GM12875 (cell line): ENCODE measurements at regions not wholly inside any gene's neighbourhood (a gene's known extent, or its start where the extent isn't known, plus 50 kb on each side); places are given as distances from the start of the nearest gene placed in this dataset.

Source experiments
- H3K4me3 ChIP-seq: one replicate; pipeline ENCODE4 v1.5.1; 2011; ENCODE audit warnings: low read depth, low read length, control low read depth
- CTCF ChIP-seq: IDR thresholded peaks from 2 replicates; pipeline ENCODE4 v1.5.1; 2011; ENCODE audit warnings: low read depth, mild to moderate bottlenecking, control low read depth, inconsistent platforms, low read length, moderate library complexity, borderline replicate concordance; ENCODE audit not compliant: insufficient read depth

DNA sequence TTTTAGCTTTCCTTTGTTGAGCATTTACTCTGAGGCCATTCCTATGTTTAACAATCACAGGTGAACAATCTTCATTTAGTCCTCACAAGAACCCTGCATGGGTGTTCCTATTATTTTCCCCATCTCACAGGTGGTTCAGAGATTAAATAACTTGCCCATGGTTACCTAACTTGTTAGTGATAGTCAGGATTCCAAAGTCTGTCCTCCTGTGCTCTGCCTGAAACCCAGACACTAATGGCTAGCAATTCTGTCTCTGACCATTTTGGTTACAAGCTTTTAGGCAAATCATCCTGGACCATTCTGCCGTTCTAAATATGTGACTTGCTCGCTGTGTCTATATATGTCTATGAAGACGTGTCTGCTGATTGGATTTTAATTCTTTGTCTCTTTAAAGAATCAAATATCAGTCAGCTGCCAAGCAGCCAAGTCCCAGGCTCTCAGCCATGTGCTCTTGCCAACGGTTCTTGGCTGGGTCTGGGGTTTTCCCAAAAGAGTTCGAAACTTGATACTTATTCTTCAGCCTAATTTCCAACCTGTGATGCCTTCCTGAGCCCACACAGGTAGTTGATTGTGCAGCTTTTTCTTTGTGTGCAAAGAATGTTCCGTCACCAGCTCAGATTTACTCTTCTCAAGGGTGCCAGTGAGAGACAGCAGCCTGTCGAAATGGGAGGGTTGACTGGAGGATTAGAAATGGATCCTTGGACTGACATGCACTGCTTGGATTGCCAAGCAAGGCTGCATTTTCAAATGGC is 121.7 kb downstream of the NREP start:
- no peak for TF ChIP-seq CTCF
- no peak overlapping the region for H3K4me3 ChIP-seq

DNA sequence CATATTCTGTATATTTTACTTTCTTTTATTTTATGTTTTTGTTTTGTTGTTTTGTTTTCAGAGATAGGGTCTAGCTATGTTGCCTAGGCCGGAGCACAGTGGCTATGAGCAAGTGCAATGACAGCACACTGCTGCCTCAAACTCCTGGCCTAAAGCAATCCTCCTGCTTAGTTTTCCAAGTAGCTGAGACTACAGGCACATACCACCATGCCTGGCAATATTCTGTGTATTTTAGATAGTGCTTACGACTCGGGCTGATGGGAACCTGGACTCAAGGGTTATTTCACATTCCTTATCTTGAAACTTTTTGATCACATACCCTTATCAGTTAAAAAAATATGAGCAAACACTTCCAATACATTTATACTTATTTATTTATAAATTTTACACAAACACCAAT is 119.0 kb upstream of the STARD4 start:
- TF ChIP-seq CTCF: no peak
- H3K4me3 ChIP-seq: no peak overlapping the region

GRCh38 chr5:111628901-111629300 is 116.6 kb upstream of the STARD4 start:
- TF ChIP-seq CTCF: no peak
- no peak overlapping the region for H3K4me3 ChIP-seq

DNA sequence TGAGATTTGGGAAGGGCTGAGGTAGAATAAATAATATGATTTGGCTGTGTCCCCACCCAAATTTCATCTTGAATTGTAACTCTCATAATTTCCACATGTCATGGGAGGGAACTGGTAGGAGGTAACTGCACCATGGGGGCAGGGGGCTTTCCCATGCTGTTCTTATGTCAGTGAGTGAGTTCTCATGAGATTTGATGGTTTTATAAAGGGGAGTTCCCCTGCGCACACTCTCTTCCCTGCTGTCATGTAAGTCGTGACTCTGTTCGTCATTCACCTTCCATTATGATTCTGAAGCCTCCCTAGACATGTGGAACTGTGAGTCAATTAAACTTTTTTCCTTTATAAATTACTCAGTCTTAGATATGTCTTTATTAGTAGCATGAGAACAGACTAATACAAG is 115.5 kb upstream of the STARD4 start:
- no peak for TF ChIP-seq CTCF
- no peak overlapping the region for H3K4me3 ChIP-seq

GRCh38 chr5:111626473-111627148 is 114.3 kb upstream of the STARD4 start:
- TF ChIP-seq CTCF: no peak
- H3K4me3 ChIP-seq: no peak overlapping the region

- no peak for TF ChIP-seq CTCF
- no peak overlapping the region for H3K4me3 ChIP-seq
Measured at GRCh38 chr5:111618623-111619271, 106.4 kb upstream of the STARD4 start.
